HCT116 (cell line): ENCODE measurements at regions not wholly inside any gene's neighbourhood (a gene's known extent, or its start where the extent isn't known, plus 50 kb on each side); places are given as distances from the start of the nearest gene placed in this dataset.

Experiments
- ATAC-seq: fragments of 200-7000 bp; cut with Tn5 transposase; 2 replicates; pipeline ENCODE4 v1.9.1; 2020; ENCODE audit warnings: mild to moderate bottlenecking, moderate library complexity
- BruUV-seq: library from RNA; stranded (reverse); fragments of 400-500 nt; replicated peaks from 2 replicates; lab custom pipeline; 2021; lab: Mats Ljungman, UMichigan
- CTCF ChIA-PET: fragments of 300-600 bp; sonication (Branson Sonifier 250); formaldehyde crosslinking; loops from one replicate; lab custom pipeline; 2021; ENCODE audit warnings: antibody characterized with exemption; lab: Charles Lee
- POLR2A ChIA-PET: fragments of 300-600, 350-600 bp; sonication (Branson Sonifier 250); formaldehyde crosslinking; loops from one replicate; lab custom pipeline; 2021; ENCODE audit warnings: antibody characterized with exemption; lab: Charles Lee
- RAD21 ChIA-PET, 2 experiments: fragments of 300-600 bp; sonication (Branson Sonifier 250); formaldehyde crosslinking; loops; one replicate each; lab custom pipeline; 2023; ENCODE audit warnings: low total read pairs in 2 of 2; ENCODE audit not compliant: uncharacterized antibody in 2 of 2, unreplicated experiment in 2 of 2, low non-redundant PET in 1 of 2; lab: Charles Lee
- DNase-seq: peaks from one replicate; pipeline ENCODE4 v3.0.0-alpha.2; 2010; ENCODE audit warnings: low read depth, low spot score
- H2AFZ ChIP-seq: fragments of 200-600 bp; shearing (Covaris generic), sonication (generic); 2 replicates; pipeline ENCODE4 v1.6.1; 2017; ENCODE audit warnings: low read depth, mixed run types, mixed read lengths, antibody characterized with exemption, low read length; ENCODE audit not compliant: poor library complexity, severe bottlenecking
- H3K27ac ChIP-seq: 2 replicates; pipeline ENCODE4 v1.5.1; 2012; ENCODE audit warnings: low read depth, low read length
- H3K27me3 ChIP-seq: fragments of 200-600 bp; sonication (generic); 2 replicates; pipeline ENCODE4 v1.6.1; 2016; ENCODE audit warnings: mixed run types, low read length, mixed read lengths; ENCODE audit not compliant: insufficient read depth
- H3K36me3 ChIP-seq, 2 experiments: fragments of 200-500 bp in 1 of 2; fragments of 200-600 bp in 1 of 2; sonication (Bioruptor generic) in 1 of 2; sonication (generic) in 1 of 2; 2 replicates each; pipeline versions ENCODE4 v1.5.1 to v1.6.1; 2014 to 2016; ENCODE audit warnings: low read length in 2 of 2, inconsistent platforms in 1 of 2, mixed read lengths in 1 of 2, mixed run types in 1 of 2; ENCODE audit not compliant: insufficient read depth in 2 of 2, control insufficient read depth in 1 of 2
- H3K4me1 ChIP-seq, 2 experiments: fragments of 200-600 bp in 1 of 2; sonication (generic) in 1 of 2; 2 replicates each; pipeline versions ENCODE4 v1.5.1 to v1.6.1; 2012 to 2017; ENCODE audit warnings: low read length in 2 of 2, inconsistent platforms in 1 of 2, mild to moderate bottlenecking in 1 of 2, mixed read lengths in 1 of 2, mixed run types in 1 of 2, moderate library complexity in 1 of 2; ENCODE audit not compliant: insufficient read depth in 2 of 2, control insufficient read depth in 1 of 2
- H3K4me2 ChIP-seq: fragments of 200-600 bp; sonication (generic); 2 replicates; pipeline ENCODE4 v1.6.1; 2017; ENCODE audit warnings: mixed run types, low read length, mixed read lengths
- H3K4me3 ChIP-seq, 2 experiments: fragments of 200-600 bp in 1 of 2; sonication (generic) in 1 of 2; replicated peaks in 1 of 2; 2 replicates each; pipeline ENCODE4 v1.5.1; 2011 to 2016; ENCODE audit warnings: low read length in 2 of 2, control low read depth in 1 of 2, low read depth in 1 of 2, mild to moderate bottlenecking in 1 of 2, mixed read lengths in 1 of 2, mixed run types in 1 of 2
- H3K79me2 ChIP-seq: fragments of 200-600 bp; sonication (generic); 2 replicates; pipeline ENCODE4 v1.6.1; 2017; ENCODE audit warnings: mild to moderate bottlenecking, mixed run types, low read length, moderate library complexity, mixed read lengths; ENCODE audit not compliant: insufficient read depth
- H3K9ac ChIP-seq: fragments of 200-600 bp; sonication (generic); 2 replicates; pipeline ENCODE4 v1.6.1; 2016; ENCODE audit warnings: low read length, mixed read lengths
- H3K9me2 ChIP-seq: fragments of 200-600 bp; sonication (generic), shearing (Covaris generic); 2 replicates; pipeline ENCODE4 v1.6.1; 2017; ENCODE audit warnings: mixed run types, mild to moderate bottlenecking, moderate library complexity; ENCODE audit not compliant: insufficient read depth
- H3K9me3 ChIP-seq, 2 experiments: fragments of 200-500 bp in 1 of 2; fragments of 200-600 bp in 1 of 2; sonication (Bioruptor generic) in 1 of 2; sonication (generic) in 1 of 2; 2 replicates each; pipeline ENCODE4 v1.6.1; 2014 to 2017; ENCODE audit warnings: low read length in 2 of 2, mixed read lengths in 2 of 2, inconsistent platforms in 1 of 2, low read depth in 1 of 2, mild to moderate bottlenecking in 1 of 2, mixed run types in 1 of 2, moderate library complexity in 1 of 2; ENCODE audit not compliant: control insufficient read depth in 1 of 2, insufficient read depth in 1 of 2
- H4K20me1 ChIP-seq: fragments of 200-600 bp; sonication (generic), shearing (Covaris generic); 2 replicates; pipeline ENCODE4 v1.6.1; 2017; ENCODE audit warnings: mixed run types, mild to moderate bottlenecking, moderate library complexity; ENCODE audit not compliant: insufficient read depth
- CBX3 ChIP-seq: IDR thresholded peaks from 2 replicates; pipeline ENCODE4 v1.6.1; 2012; ENCODE audit warnings: low read depth
- CEBPB ChIP-seq: IDR thresholded peaks from 2 replicates; pipeline ENCODE4 v1.6.1; 2012; ENCODE audit warnings: low read depth
- EGR1 ChIP-seq: IDR thresholded peaks from 2 replicates; pipeline ENCODE4 v1.6.1; 2012; ENCODE audit warnings: low read depth
- ELF1 ChIP-seq: IDR thresholded peaks from 2 replicates; pipeline ENCODE4 v1.6.1; 2012; ENCODE audit warnings: low read depth, borderline replicate concordance
- EZH2phosphoT487 ChIP-seq: fragments of 200-600 bp; IDR thresholded peaks from 2 replicates; pipeline ENCODE4 v1.6.1; 2018; ENCODE audit warnings: antibody characterized with exemption, borderline replicate concordance
- POLR2A ChIP-seq: IDR thresholded peaks from 2 replicates; pipeline ENCODE4 v1.7.0; 2011; ENCODE audit warnings: borderline replicate concordance; ENCODE audit not compliant: insufficient read depth, insufficient read length; ENCODE audit errors: extremely low read depth
- POLR2AphosphoS5 ChIP-seq: IDR thresholded peaks from 2 replicates; pipeline ENCODE4 v1.6.1; 2011; ENCODE audit warnings: mild to moderate bottlenecking, low read depth, low read length, moderate library complexity
- SP1 ChIP-seq: IDR thresholded peaks from 2 replicates; pipeline ENCODE4 v1.6.1; 2012; ENCODE audit warnings: low read depth
- SRF ChIP-seq: IDR thresholded peaks from 2 replicates; pipeline ENCODE4 v1.6.1; 2012; ENCODE audit warnings: low read depth
- ZFX ChIP-seq: fragments of 450-650 bp; IDR thresholded peaks from 2 replicates; pipeline ENCODE4 v1.6.1; 2017
- ZNF274 ChIP-seq: fragments of 200-500 bp; sonication (Bioruptor generic); IDR thresholded peaks from 2 replicates; pipeline ENCODE4 v1.6.1; 2014; ENCODE audit warnings: mild to moderate bottlenecking, low read depth, low read length, inconsistent platforms
- intact Hi-C: fragments of 100-400 bp; cut with micrococcal nuclease; formaldehyde crosslinking; loops from 2 replicates; pipeline ENCODE4 v1.10.0; 2022
- TF ChIP-seq, protein P1 (sequence below): IDR thresholded peaks from 2 replicates; pipeline ENCODE4 v1.6.1; 2012; ENCODE audit warnings: low read depth
- TF ChIP-seq, protein P2 (sequence below), 3 experiments: fragments of 200-600 bp in 1 of 3; sonication (generic) in 1 of 3; IDR thresholded peaks in 2 of 3; conservative IDR thresholded peaks in 1 of 3; 2 replicates each; pipeline ENCODE4 v1.5.1; 2012 to 2017; ENCODE audit warnings: low read depth in 2 of 3, low read length in 2 of 3, antibody characterized with exemption in 1 of 3, borderline replicate concordance in 1 of 3, control low read depth in 1 of 3, mild to moderate bottlenecking in 1 of 3, mixed read lengths in 1 of 3, mixed run types in 1 of 3, moderate library complexity in 1 of 3; ENCODE audit not compliant: insufficient read depth in 1 of 3

DNA sequence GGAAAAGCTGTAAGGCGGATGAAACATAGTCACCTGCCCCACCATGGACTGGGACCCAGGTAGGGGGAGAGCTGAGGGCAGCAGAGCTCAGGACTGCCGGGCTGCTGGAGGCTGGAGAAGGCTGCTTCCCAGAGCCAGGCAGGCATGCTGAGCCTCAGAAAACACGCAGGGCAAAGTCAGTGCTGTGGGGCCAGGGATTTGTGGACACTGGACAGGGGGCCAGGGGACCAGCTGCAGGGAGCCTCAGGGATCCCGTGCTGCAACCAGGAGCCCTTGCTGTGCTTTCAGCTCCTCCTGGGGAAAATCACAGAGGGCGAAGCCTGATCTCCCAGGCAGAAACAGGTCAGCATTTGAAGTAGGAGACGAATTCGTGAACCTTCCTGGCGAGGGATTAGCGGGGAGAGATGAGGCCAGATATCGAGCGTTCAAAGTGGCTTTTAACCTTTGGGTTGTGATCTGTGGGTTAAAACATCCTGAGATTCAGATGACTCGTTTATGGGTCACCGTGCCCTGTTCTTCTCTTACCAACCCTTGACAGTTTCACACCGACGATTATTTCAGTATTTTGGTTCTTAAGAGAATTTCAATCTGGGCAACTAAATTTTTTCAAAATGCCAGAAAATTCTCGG is 85.6 kb upstream of the SHH start:
- no peaks in the 10 kb centered on the region for H3K36me3 ChIP-seq
- ChIA-PET RAD21 (no interaction called here), CTCF (no interaction called here), POLR2A (no interaction called here)
- no peaks in the 10 kb centered on the region for H3K9me3 ChIP-seq
- intact Hi-C loops = no loop called here
- H2AFZ ChIP-seq = no peak overlapping the region
- H3K4me1 ChIP-seq = peaks cover 14 to 24% of the 10 kb centered on the region in 2 experiments; a peak in 3 of 4 replicates
- H3K79me2 ChIP-seq = no peaks in the 10 kb centered on the region
- H3K27me3 ChIP-seq = no peaks in the 10 kb centered on the region
- DNase-seq (no peak), ATAC-seq (0 out of 2 replicates have a peak, but pooled peaks have one; percentile 28)
- no peak overlapping the region for H3K9ac ChIP-seq
- H3K4me2 ChIP-seq = peak overlapping the region; percentile 2; the same call in 1 of the 2 replicates
- H3K9me2 ChIP-seq = no peaks in the 10 kb centered on the region
- BruUV-seq = no TSS peak
- no peak overlapping the region for H3K4me3 ChIP-seq
- TF ChIP-seq, protein P1, sequence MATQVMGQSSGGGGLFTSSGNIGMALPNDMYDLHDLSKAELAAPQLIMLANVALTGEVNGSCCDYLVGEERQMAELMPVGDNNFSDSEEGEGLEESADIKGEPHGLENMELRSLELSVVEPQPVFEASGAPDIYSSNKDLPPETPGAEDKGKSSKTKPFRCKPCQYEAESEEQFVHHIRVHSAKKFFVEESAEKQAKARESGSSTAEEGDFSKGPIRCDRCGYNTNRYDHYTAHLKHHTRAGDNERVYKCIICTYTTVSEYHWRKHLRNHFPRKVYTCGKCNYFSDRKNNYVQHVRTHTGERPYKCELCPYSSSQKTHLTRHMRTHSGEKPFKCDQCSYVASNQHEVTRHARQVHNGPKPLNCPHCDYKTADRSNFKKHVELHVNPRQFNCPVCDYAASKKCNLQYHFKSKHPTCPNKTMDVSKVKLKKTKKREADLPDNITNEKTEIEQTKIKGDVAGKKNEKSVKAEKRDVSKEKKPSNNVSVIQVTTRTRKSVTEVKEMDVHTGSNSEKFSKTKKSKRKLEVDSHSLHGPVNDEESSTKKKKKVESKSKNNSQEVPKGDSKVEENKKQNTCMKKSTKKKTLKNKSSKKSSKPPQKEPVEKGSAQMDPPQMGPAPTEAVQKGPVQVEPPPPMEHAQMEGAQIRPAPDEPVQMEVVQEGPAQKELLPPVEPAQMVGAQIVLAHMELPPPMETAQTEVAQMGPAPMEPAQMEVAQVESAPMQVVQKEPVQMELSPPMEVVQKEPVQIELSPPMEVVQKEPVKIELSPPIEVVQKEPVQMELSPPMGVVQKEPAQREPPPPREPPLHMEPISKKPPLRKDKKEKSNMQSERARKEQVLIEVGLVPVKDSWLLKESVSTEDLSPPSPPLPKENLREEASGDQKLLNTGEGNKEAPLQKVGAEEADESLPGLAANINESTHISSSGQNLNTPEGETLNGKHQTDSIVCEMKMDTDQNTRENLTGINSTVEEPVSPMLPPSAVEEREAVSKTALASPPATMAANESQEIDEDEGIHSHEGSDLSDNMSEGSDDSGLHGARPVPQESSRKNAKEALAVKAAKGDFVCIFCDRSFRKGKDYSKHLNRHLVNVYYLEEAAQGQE = no peak
- TF ChIP-seq SRF (no peak), POLR2A (no peak), EZH2phosphoT487 (no peak), ELF1 (no peak), CBX3 (no peak), POLR2AphosphoS5 (no peak), SP1 (no peak), ZFX (no peak), CEBPB (no peak), EGR1 (no peak), ZNF274 (no peak)
- TF ChIP-seq, protein P2, sequence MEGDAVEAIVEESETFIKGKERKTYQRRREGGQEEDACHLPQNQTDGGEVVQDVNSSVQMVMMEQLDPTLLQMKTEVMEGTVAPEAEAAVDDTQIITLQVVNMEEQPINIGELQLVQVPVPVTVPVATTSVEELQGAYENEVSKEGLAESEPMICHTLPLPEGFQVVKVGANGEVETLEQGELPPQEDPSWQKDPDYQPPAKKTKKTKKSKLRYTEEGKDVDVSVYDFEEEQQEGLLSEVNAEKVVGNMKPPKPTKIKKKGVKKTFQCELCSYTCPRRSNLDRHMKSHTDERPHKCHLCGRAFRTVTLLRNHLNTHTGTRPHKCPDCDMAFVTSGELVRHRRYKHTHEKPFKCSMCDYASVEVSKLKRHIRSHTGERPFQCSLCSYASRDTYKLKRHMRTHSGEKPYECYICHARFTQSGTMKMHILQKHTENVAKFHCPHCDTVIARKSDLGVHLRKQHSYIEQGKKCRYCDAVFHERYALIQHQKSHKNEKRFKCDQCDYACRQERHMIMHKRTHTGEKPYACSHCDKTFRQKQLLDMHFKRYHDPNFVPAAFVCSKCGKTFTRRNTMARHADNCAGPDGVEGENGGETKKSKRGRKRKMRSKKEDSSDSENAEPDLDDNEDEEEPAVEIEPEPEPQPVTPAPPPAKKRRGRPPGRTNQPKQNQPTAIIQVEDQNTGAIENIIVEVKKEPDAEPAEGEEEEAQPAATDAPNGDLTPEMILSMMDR (IDR thresholded peaks at IDR 0.05 in 2 of 3, conservative IDR thresholded peaks at IDR 0.05 in 1 of 3; ENCODE audit: borderline replicate concordance in 1 of 3, insufficient read depth in 1 of 3, low read depth in 2 of 3, low read length in 2 of 3) = no peak
- H4K20me1 ChIP-seq = no peaks in the 10 kb centered on the region
- no peak overlapping the region for H3K27ac ChIP-seq
